ENCODE measurements at regions not wholly inside any gene's neighbourhood (a gene's known extent, or its start where the extent isn't known, plus 50 kb on each side); places are given as distances from the start of the nearest gene placed in this dataset.

GRCh38 chr2:145530653-145531052 lies 1010.7 kb upstream of the ZEB2 start:
- H3F3A ChIP-seq (replicated peaks; ENCODE audit: low read depth): no peaks in the 10 kb centered on the region
- no peak overlapping the region for H3K27ac ChIP-seq (ENCODE audit: low read depth)
- Mint-ChIP-seq H3K27me3 (ENCODE audit: insufficient read depth, low read depth, poor library complexity) (no peaks in the 10 kb centered on the region), H3K36me3 (ENCODE audit: low read depth) (no peaks in the 10 kb centered on the region), H3K9me3 (no peaks in the 10 kb centered on the region), H3K4me3 (no peak overlapping the region), H3K4me1 (no peaks in the 10 kb centered on the region), H3K27ac (no peak overlapping the region)
- H3K9me2 ChIP-seq (ENCODE audit: insufficient read depth): no peaks in the 10 kb centered on the region
- H3K27me3 ChIP-seq (ENCODE audit: insufficient read depth): no peaks in the 10 kb centered on the region
- ATAC-seq: no peak
- no peak for TF ChIP-seq ZNF462 (CRISPR knock-in tag; IDR thresholded peaks at IDR 0.05)
- TF ChIP-seq ZNF331 (CRISPR knock-in tag; IDR thresholded peaks at IDR 0.05; ENCODE audit: low read depth): no peak
- no peak for TF ChIP-seq ZNF114 (CRISPR knock-in tag; IDR thresholded peaks at IDR 0.05)
- no peak for TF ChIP-seq CREB1 (CRISPR knock-in tag; IDR thresholded peaks at IDR 0.05; ENCODE audit: low read depth)
- no peak for TF ChIP-seq STAT1 (IDR thresholded peaks at IDR 0.05; ENCODE audit: unreplicated experiment)
- TF ChIP-seq JUNB (IDR thresholded peaks at IDR 0.05; ENCODE audit: unreplicated experiment): no peak
- TF ChIP-seq EZH2 (IDR thresholded peaks at IDR 0.05; ENCODE audit: low read depth, unreplicated experiment): no peak
- TF ChIP-seq NANOG (IDR thresholded peaks at IDR 0.05; ENCODE audit: borderline replicate concordance): no peak
- TF ChIP-seq CTCF (conservative IDR thresholded peaks at IDR 0.05; ENCODE audit: low read depth in 2 of 2): no peak
- TF ChIP-seq POLR2AphosphoS5 (IDR thresholded peaks at IDR 0.05; ENCODE audit: low read depth): no peak
- no peak for TF ChIP-seq EZH2phosphoT487 (IDR thresholded peaks at IDR 0.05; ENCODE audit: unreplicated experiment)
- TF ChIP-seq ETS1 (IDR thresholded peaks at IDR 0.05): no peak
- TF ChIP-seq REST (IDR thresholded peaks at IDR 0.05; ENCODE audit: unreplicated experiment): no peak
- no peak for DNase-seq (ENCODE audit: low spot score)
- H3K4me3 ChIP-seq: no peak overlapping the region
- no peaks in the 10 kb centered on the region for H3K4me1 ChIP-seq (ENCODE audit: insufficient read depth)
- H2AFZ ChIP-seq: no peak overlapping the region
- H3K4me2 ChIP-seq: no peak overlapping the region
- no peaks in the 10 kb centered on the region for H3K79me2 ChIP-seq (replicated peaks; ENCODE audit: insufficient read depth)
- no peaks in the 10 kb centered on the region for H4K20me1 ChIP-seq (replicated peaks; ENCODE audit: insufficient read depth)
- no peaks in the 10 kb centered on the region for H3K36me3 ChIP-seq (ENCODE audit: insufficient read depth)

All from GM23338 (cell line).